ENCODE measurements at regions not wholly inside any gene's neighbourhood (a gene's known extent, or its start where the extent isn't known, plus 50 kb on each side); places are given as distances from the start of the nearest gene placed in this dataset.

- DNase-seq = no peak
Observed at GRCh38 chr15:93477721-93478120, 388.7 kb upstream of the RGMA start.

- DNase-seq = no peak
Observed at GRCh38 chr15:93477188-93477587, 388.2 kb upstream of the RGMA start.

GRCh38 chr15:93476491-93477177 is 387.6 kb upstream of the RGMA start:
- DNase-seq = no peak

- no peak for DNase-seq
Observed at GRCh38 chr15:93474728-93475127, 385.7 kb upstream of the RGMA start.

- no peak for DNase-seq
Observed at GRCh38 chr15:93469994-93470393, 381.0 kb upstream of the RGMA start.

GRCh38 chr15:93467337-93467736 is 378.3 kb upstream of the RGMA start:
- peak; percentile 38 for DNase-seq

GRCh38 chr15:93466380-93466779 is 377.4 kb upstream of the RGMA start:
- no peak for DNase-seq

GRCh38 chr15:93462690-93463089 is 373.7 kb upstream of the RGMA start:
- DNase-seq = no peak

- peak; percentile 11 for DNase-seq
Observed at GRCh38 chr15:93460717-93461116, 371.7 kb upstream of the RGMA start.

GRCh38 chr15:93459396-93459795 is 370.4 kb upstream of the RGMA start:
- DNase-seq = peak; percentile 20

GRCh38 chr15:93458597-93458996 is 369.6 kb upstream of the RGMA start:
- no peak for DNase-seq

- no peak for DNase-seq
Observed at GRCh38 chr15:93454788-93455187, 365.8 kb upstream of the RGMA start.

GRCh38 chr15:93452537-93453211 is 363.7 kb upstream of the RGMA start:
- peak; percentile 19 for DNase-seq

GRCh38 chr15:93451822-93452221 is 362.8 kb upstream of the RGMA start:
- DNase-seq = no peak

- no peak for DNase-seq
Observed at GRCh38 chr15:93451265-93451664, 362.3 kb upstream of the RGMA start.

- DNase-seq = no peak
Observed at GRCh38 chr15:93449798-93450197, 360.8 kb upstream of the RGMA start.

GRCh38 chr15:93438310-93438709 is 349.3 kb upstream of the RGMA start:
- no peak for DNase-seq

GRCh38 chr15:93432474-93432873 is 343.5 kb upstream of the RGMA start:
- DNase-seq = no peak

- no peak for DNase-seq
Observed at GRCh38 chr15:93428807-93429351, 339.9 kb upstream of the RGMA start.

GRCh38 chr15:93428150-93428549 is 339.1 kb upstream of the RGMA start:
- peak; percentile 25 for DNase-seq

- DNase-seq = no peak
Observed at GRCh38 chr15:93424131-93424530, 335.1 kb upstream of the RGMA start.

GRCh38 chr15:93422476-93422875 is 333.5 kb upstream of the RGMA start:
- DNase-seq = no peak

GRCh38 chr15:93420477-93420876 is 331.5 kb upstream of the RGMA start:
- no peak for DNase-seq

- DNase-seq = peak; percentile 5
Observed at GRCh38 chr15:93420050-93420452, 331.0 kb upstream of the RGMA start.

All from fibroblast of skin of scalp (primary cell).